Panc1 (cell line): ENCODE measurements at regions not wholly inside any gene's neighbourhood (a gene's known extent, or its start where the extent isn't known, plus 50 kb on each side); places are given as distances from the start of the nearest gene placed in this dataset.
"Not testable (repeated sequence)": the region's sequence is repeated elsewhere in the genome, so short reads cannot be mapped to it uniquely, and the experiment has no call there.

Source experiments
- CTCF ChIP-seq: fragments of 450-650 bp; IDR thresholded peaks from 2 replicates; pipeline ENCODE4 v1.5.1; 2017; ENCODE audit warnings: mild to moderate bottlenecking
- REST ChIP-seq, 2 experiments: IDR thresholded peaks; 2 replicates each; pipeline ENCODE4 v1.6.1; 2011 to 2012; ENCODE audit warnings: low read depth in 2 of 2, control low read depth in 1 of 2, low read length in 1 of 2, mild to moderate bottlenecking in 1 of 2, moderate library complexity in 1 of 2; ENCODE audit not compliant: insufficient read depth in 1 of 2
- SIN3A ChIP-seq: IDR thresholded peaks from 2 replicates; pipeline ENCODE4 v1.6.1; 2012; ENCODE audit warnings: low read depth, mild to moderate bottlenecking, low read length, moderate library complexity, borderline replicate concordance; ENCODE audit not compliant: insufficient read depth
- TCF7L2 ChIP-seq: IDR thresholded peaks from 2 replicates; pipeline ENCODE4 v1.6.1; 2011; ENCODE audit warnings: mild to moderate bottlenecking, low read depth, low read length, inconsistent platforms

GRCh38 chr7:106445366-106445765, 160.6 kb upstream of the NAMPT start:
- TF ChIP-seq CTCF; TCF7L2; SIN3A; REST (IDR thresholded peaks at IDR 0.05; ENCODE audit: insufficient read depth in 1 of 2, low read depth in 2 of 2, low read length in 1 of 2): not testable (repeated sequence)
